K562 (cell line): ENCODE measurements at regions not wholly inside any gene's neighbourhood (a gene's known extent, or its start where the extent isn't known, plus 50 kb on each side); places are given as distances from the start of the nearest gene placed in this dataset.
A peak's percentile ranks its signal among the peaks of the same experiment; 100 is the strongest.

Experiments used
- CTCF ChIP-seq, 3 experiments: IDR thresholded peaks in 2 of 3; conservative IDR thresholded peaks in 1 of 3; 2 replicates each; pipeline ENCODE4 v1.5.1; 2011 to 2012; ENCODE audit warnings: low read length in 3 of 3, mild to moderate bottlenecking in 3 of 3, control low read depth in 2 of 3, improper control_type of control experiment in 1 of 3, inconsistent platforms in 1 of 3, low read depth in 1 of 3, mixed read lengths in 1 of 3, moderate library complexity in 1 of 3; ENCODE audit not compliant: insufficient read depth in 2 of 3
- EZH2 ChIP-seq: IDR thresholded peaks from 2 replicates; pipeline ENCODE4 v1.6.1; 2012; ENCODE audit warnings: low read depth, mild to moderate bottlenecking, inconsistent platforms, low read length, borderline replicate concordance
- JUND ChIP-seq, 2 experiments: IDR thresholded peaks; 2 replicates in 1 of 2; 3 replicates in 1 of 2; pipeline ENCODE4 v1.6.1; 2011; ENCODE audit warnings: borderline replicate concordance in 2 of 2, low read depth in 2 of 2, low read length in 2 of 2, improper control_type of control experiment in 1 of 2, missing biosample characterization in 1 of 2, missing genetic modification characterization in 1 of 2, missing genetic modification reagents in 1 of 2
- NFE2L1 ChIP-seq: fragments of 450-650 bp; IDR thresholded peaks from 2 replicates; pipeline ENCODE4 v1.6.1; 2016; ENCODE audit warnings: missing genetic modification characterization, low read depth, mild to moderate bottlenecking, missing compliant biosample characterization, moderate library complexity, borderline replicate concordance
- SMARCE1 ChIP-seq: fragments of 450-650 bp; IDR thresholded peaks from 2 replicates; pipeline ENCODE4 v1.7.1; 2016; ENCODE audit warnings: mild to moderate bottlenecking
- TAF1 ChIP-seq: IDR thresholded peaks from 2 replicates; pipeline ENCODE4 v1.6.1; 2011; ENCODE audit warnings: mild to moderate bottlenecking, low read length, moderate library complexity; ENCODE audit not compliant: insufficient read depth, control insufficient read depth, severe bottlenecking; ENCODE audit errors: extremely low read depth
- TBP ChIP-seq: optimal IDR thresholded peaks from 2 replicates; pipeline ENCODE3; 2011; ENCODE audit warnings: low read depth, low read length, improper control_type of control experiment
- TGIF2 ChIP-seq: sonication (generic); formaldehyde crosslinking; IDR thresholded peaks from 2 replicates; pipeline ENCODE4 v1.8.1; 2022; ENCODE audit warnings: mild to moderate bottlenecking, missing genetic modification reagents, moderate library complexity
- WHSC1 ChIP-seq: IDR thresholded peaks from one replicate; pipeline ENCODE4 v1.6.1; 2012; ENCODE audit warnings: low read length, control low read depth, inconsistent platforms
- ZFP36 ChIP-seq: fragments of 150-350 bp; IDR thresholded peaks from 2 replicates; pipeline ENCODE4 v1.6.1; 2018; ENCODE audit warnings: low read length, low read depth; ENCODE audit not compliant: partially characterized antibody
- ZNF512 ChIP-seq: IDR thresholded peaks from 2 replicates; pipeline ENCODE4 v1.6.1; 2016; ENCODE audit warnings: missing genetic modification characterization, missing compliant biosample characterization
- ZNF551 ChIP-seq: fragments of 250-450 bp; sonication (Bioruptor Pico); IDR thresholded peaks from 2 replicates; pipeline ENCODE4 v1.5.0; 2021; ENCODE audit warnings: mild to moderate bottlenecking, moderate library complexity
- ZNF592 ChIP-seq: fragments of 450-650 bp; IDR thresholded peaks from 2 replicates; pipeline ENCODE4 v1.6.1; 2017; ENCODE audit warnings: antibody characterized with exemption, mild to moderate bottlenecking
- TF ChIP-seq, protein P1 (sequence below): IDR thresholded peaks from 2 replicates; pipeline ENCODE4 v1.6.1; 2011; ENCODE audit warnings: borderline replicate concordance, low read depth, mild to moderate bottlenecking, moderate library complexity, low read length; ENCODE audit not compliant: insufficient read depth, poor library complexity, severe bottlenecking

GRCh38 chr4:116501954-116502353 is 583.4 kb downstream of the TRAM1L1 start:
- TF ChIP-seq JUND (IDR thresholded peaks at IDR 0.05; ENCODE audit: borderline replicate concordance, low read depth, low read length) = peak; percentile 44
- no peak; the same call in 2 of the 3 replicates for TF ChIP-seq JUND (tag; IDR thresholded peaks at IDR 0.05; ENCODE audit: borderline replicate concordance, low read depth, low read length)
- no peak for TF ChIP-seq ZNF551 (CRISPR knock-in tag)
- no peak for TF ChIP-seq WHSC1
- TF ChIP-seq TBP = no peak
- TF ChIP-seq, protein P1, sequence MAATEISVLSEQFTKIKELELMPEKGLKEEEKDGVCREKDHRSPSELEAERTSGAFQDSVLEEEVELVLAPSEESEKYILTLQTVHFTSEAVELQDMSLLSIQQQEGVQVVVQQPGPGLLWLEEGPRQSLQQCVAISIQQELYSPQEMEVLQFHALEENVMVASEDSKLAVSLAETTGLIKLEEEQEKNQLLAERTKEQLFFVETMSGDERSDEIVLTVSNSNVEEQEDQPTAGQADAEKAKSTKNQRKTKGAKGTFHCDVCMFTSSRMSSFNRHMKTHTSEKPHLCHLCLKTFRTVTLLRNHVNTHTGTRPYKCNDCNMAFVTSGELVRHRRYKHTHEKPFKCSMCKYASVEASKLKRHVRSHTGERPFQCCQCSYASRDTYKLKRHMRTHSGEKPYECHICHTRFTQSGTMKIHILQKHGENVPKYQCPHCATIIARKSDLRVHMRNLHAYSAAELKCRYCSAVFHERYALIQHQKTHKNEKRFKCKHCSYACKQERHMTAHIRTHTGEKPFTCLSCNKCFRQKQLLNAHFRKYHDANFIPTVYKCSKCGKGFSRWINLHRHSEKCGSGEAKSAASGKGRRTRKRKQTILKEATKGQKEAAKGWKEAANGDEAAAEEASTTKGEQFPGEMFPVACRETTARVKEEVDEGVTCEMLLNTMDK = no peak
- TF ChIP-seq ZFP36 = no peak
- no peak for TF ChIP-seq ZNF592
- no peak for TF ChIP-seq CTCF (IDR thresholded peaks at IDR 0.05 in 2 of 3, conservative IDR thresholded peaks at IDR 0.05 in 1 of 3; ENCODE audit: insufficient read depth in 2 of 3, low read depth in 1 of 3, low read length in 3 of 3)
- no peak for TF ChIP-seq SMARCE1
- TF ChIP-seq TGIF2 (CRISPR knock-in tag) = no peak
- TF ChIP-seq EZH2 = no peak
- no peak for TF ChIP-seq ZNF512
- TF ChIP-seq NFE2L1 = no peak
- TF ChIP-seq TAF1 = no peak
